ENCODE measurements at regions not wholly inside any gene's neighbourhood (a gene's known extent, or its start where the extent isn't known, plus 50 kb on each side); places are given as distances from the start of the nearest gene placed in this dataset.

GRCh38 chr16:73319261-73319660 lies 271.3 kb upstream of the ZFHX3 start:
- TF ChIP-seq REST (IDR thresholded peaks at IDR 0.05; ENCODE audit: insufficient read depth in 1 of 2, low read depth in 2 of 2, low read length in 1 of 2): no peak
- no peak for TF ChIP-seq POLR2AphosphoS5 (IDR thresholded peaks at IDR 0.05; ENCODE audit: low read depth, low read length)
- ATAC-seq (no peak), DNase-seq (ENCODE audit: low read depth, low spot score) (no peak)
- ChIA-PET CTCF (no interaction called here), POLR2A (no interaction called here)
- in situ Hi-C loops (cut with HindIII; ENCODE audit: low pct_unique_long_range_greater_than_20kb, low sequenced_read_pairs): no loop called here
- no peaks in the 10 kb centered on the region for H3K36me3 ChIP-seq (ENCODE audit: control insufficient read depth, insufficient read depth, low read length)
- H3K9me3 ChIP-seq (ENCODE audit: control insufficient read depth, insufficient read depth, low read depth, low read length): no peaks in the 10 kb centered on the region
- intact Hi-C loops (cut with micrococcal nuclease; ENCODE audit: unreplicated experiment): no loop called here
- no peak overlapping the region for H3K27ac ChIP-seq (ENCODE audit: low read length)
- BruUV-seq (replicated peaks): no TSS peak
- H3K27me3 ChIP-seq (ENCODE audit: control insufficient read depth, insufficient read depth, low read length): peaks cover 3% of the 10 kb centered on the region; the same call in 1 of the 2 replicates
- no peaks in the 10 kb centered on the region for H3K4me1 ChIP-seq (ENCODE audit: control insufficient read depth, insufficient read depth, low read length)
- H3K4me3 ChIP-seq (ENCODE audit: low read depth in 2 of 2, low read length in 2 of 2): no peak overlapping the region

- ChIA-PET POLR2A (no interaction called here), CTCF (no interaction called here)
- H3K4me1 ChIP-seq (ENCODE audit: control insufficient read depth, insufficient read depth, low read length): no peaks in the 10 kb centered on the region
- no peaks in the 10 kb centered on the region for H3K9me3 ChIP-seq (ENCODE audit: control insufficient read depth, insufficient read depth, low read depth, low read length)
- intact Hi-C loops (cut with micrococcal nuclease; ENCODE audit: unreplicated experiment) (no loop called here), in situ Hi-C loops (cut with HindIII; ENCODE audit: low pct_unique_long_range_greater_than_20kb, low sequenced_read_pairs) (no loop called here)
- BruUV-seq (replicated peaks): no TSS peak
- H3K27ac ChIP-seq (ENCODE audit: low read length): no peak overlapping the region
- H3K36me3 ChIP-seq (ENCODE audit: control insufficient read depth, insufficient read depth, low read length): no peaks in the 10 kb centered on the region
- TF ChIP-seq REST (IDR thresholded peaks at IDR 0.05; ENCODE audit: insufficient read depth in 1 of 2, low read depth in 2 of 2, low read length in 1 of 2) (no peak), POLR2AphosphoS5 (IDR thresholded peaks at IDR 0.05; ENCODE audit: low read depth, low read length) (no peak), TCF7L2 (IDR thresholded peaks at IDR 0.05; ENCODE audit: low read depth, low read length) (no peak), SIN3A (IDR thresholded peaks at IDR 0.05; ENCODE audit: borderline replicate concordance, insufficient read depth, low read depth, low read length) (no peak), CTCF (IDR thresholded peaks at IDR 0.05) (no peak)
- DNase-seq (ENCODE audit: low read depth, low spot score): no peak
- no peak overlapping the region for H3K4me3 ChIP-seq (ENCODE audit: low read depth in 2 of 2, low read length in 2 of 2)
- ATAC-seq: no peak
- H3K27me3 ChIP-seq (ENCODE audit: control insufficient read depth, insufficient read depth, low read length): peaks cover 3% of the 10 kb centered on the region; the same call in 1 of the 2 replicates
Observed at GRCh38 chr16:73317321-73317857, 269.5 kb upstream of the ZFHX3 start.

All from Panc1 (cell line).